Colonic mucosa (tissue), 4 donors: ENCODE measurements at regions not wholly inside any gene's neighbourhood (a gene's known extent, or its start where the extent isn't known, plus 50 kb on each side); places are given as distances from the start of the nearest gene placed in this dataset.

Experiments
- DNase-seq: peaks from one replicate; pipeline ENCODE4 v3.0.0-alpha.2; 2020
- H3K27ac ChIP-seq: fragments of 200-600 bp; one replicate; pipeline ENCODE4 v1.8.0; 2021
- H3K27me3 ChIP-seq: fragments of 200-600 bp; one replicate; pipeline ENCODE4 v1.8.0; 2021
- H3K36me3 ChIP-seq: fragments of 200-600 bp; one replicate; pipeline ENCODE4 v1.8.0; 2021
- H3K4me1 ChIP-seq: fragments of 200-600 bp; one replicate; pipeline ENCODE4 v1.8.0; 2021; ENCODE audit warnings: mild to moderate bottlenecking
- H3K4me3 ChIP-seq: fragments of 200-600 bp; one replicate; pipeline ENCODE4 v1.8.0; 2021
- H3K9ac ChIP-seq, 2 donors: one replicate each; pipeline ENCODE4 v1.7.0; 2013; ENCODE audit warnings: control low read depth in 2 of 2, low read depth in 2 of 2, low read length in 2 of 2
- H3K9me3 ChIP-seq: fragments of 200-600 bp; one replicate; pipeline ENCODE4 v1.8.0; 2021
- intact Hi-C: fragments of 100-400 bp; cut with DNase I; formaldehyde crosslinking; loops from one replicate; pipeline ENCODE4 v1.14.1; 2022
- TF ChIP-seq, protein P1 (sequence below): fragments of 200-600 bp; IDR thresholded peaks from one replicate; pipeline ENCODE4 v1.8.0; 2022; ENCODE audit warnings: antibody characterized with exemption, mild to moderate bottlenecking
- donor health status: healthy.
- donor health status: DM: no; HTN: no; CAD: no.
- donor health status: DM: no; HTN: no; CAD: no.

DNA sequence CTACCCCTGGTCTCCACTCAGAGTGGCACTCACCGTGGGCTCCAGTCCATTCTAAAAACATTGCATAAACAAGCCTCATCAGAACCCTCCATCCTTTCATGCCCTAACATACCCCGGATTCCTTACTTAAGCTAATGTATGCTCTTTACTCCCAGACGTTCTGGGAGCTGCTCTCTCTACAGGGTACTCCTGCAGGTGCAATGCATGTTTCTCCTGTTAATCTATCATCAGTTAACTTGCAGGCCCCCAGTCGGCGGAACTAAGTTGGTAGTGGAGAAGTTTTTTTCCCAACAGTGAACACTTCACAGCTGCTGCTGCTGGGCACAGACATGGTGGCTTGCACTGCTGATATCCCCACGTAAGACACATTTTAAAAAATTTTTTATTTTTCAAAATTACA, 161.6 kb upstream of the FAT1 start:
- no peak overlapping the region for H3K9ac ChIP-seq
- no peaks in the 10 kb centered on the region for H3K36me3 ChIP-seq
- DNase-seq, result no peak
- TF ChIP-seq, protein P1, sequence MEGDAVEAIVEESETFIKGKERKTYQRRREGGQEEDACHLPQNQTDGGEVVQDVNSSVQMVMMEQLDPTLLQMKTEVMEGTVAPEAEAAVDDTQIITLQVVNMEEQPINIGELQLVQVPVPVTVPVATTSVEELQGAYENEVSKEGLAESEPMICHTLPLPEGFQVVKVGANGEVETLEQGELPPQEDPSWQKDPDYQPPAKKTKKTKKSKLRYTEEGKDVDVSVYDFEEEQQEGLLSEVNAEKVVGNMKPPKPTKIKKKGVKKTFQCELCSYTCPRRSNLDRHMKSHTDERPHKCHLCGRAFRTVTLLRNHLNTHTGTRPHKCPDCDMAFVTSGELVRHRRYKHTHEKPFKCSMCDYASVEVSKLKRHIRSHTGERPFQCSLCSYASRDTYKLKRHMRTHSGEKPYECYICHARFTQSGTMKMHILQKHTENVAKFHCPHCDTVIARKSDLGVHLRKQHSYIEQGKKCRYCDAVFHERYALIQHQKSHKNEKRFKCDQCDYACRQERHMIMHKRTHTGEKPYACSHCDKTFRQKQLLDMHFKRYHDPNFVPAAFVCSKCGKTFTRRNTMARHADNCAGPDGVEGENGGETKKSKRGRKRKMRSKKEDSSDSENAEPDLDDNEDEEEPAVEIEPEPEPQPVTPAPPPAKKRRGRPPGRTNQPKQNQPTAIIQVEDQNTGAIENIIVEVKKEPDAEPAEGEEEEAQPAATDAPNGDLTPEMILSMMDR, result no peak
- no peaks in the 10 kb centered on the region for H3K27me3 ChIP-seq
- H3K27ac ChIP-seq, result no peak overlapping the region
- no peak overlapping the region for H3K4me3 ChIP-seq
- intact Hi-C loops, result no loop called here
- H3K4me1 ChIP-seq, result no peaks in the 10 kb centered on the region
- no peaks in the 10 kb centered on the region for H3K9me3 ChIP-seq

DNA sequence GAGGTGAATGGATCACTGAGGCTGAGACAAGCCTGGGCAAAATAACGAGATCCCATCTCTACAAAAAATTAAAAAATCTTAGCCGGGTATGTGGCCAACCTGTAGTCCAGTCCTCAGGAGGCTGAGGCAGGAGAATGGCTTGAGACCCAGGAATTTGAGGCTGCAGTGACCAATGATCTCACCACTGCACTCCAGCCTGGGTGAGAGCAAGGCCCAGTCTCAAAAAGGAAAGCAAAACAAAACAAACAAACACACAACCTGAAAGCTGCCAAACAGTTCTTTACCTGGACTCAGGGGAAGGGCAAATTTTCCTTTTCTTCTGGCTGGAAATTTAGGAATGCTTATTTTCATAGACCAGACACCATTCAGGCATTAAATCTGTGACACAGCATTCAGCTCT, 163.1 kb upstream of the FAT1 start:
- Histone ChIP-seq H3K27me3 (no peaks in the 10 kb centered on the region), H3K4me3 (no peak overlapping the region), H3K27ac (no peak overlapping the region), H3K9ac (no peak overlapping the region), H3K4me1 (no peaks in the 10 kb centered on the region), H3K9me3 (no peaks in the 10 kb centered on the region), H3K36me3 (no peaks in the 10 kb centered on the region)
- DNase-seq, result no peak
- intact Hi-C loops, result no loop called here
- TF ChIP-seq, protein P1, result no peak

DNA sequence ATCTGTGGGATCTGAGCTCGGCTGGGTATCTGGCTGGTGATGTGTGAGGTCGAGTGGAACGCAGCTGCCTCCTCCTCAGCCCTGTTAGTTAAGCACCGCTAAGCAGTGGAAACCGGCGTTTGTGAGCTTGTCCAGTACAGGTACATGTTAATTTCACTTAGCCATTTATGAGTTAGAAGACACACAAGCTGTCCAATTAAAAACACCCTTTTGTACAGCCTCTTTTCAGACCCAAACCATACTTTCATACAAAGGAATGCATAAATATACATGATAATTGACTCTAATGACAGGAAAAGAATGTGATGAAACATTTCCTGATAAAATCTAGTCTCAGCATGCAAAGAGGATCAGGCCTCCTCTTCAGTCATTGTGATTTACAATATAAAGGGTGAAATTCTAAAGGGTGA, 163.6 kb upstream of the FAT1 start:
- no peaks in the 10 kb centered on the region for H3K4me1 ChIP-seq
- no peaks in the 10 kb centered on the region for H3K9me3 ChIP-seq
- H3K9ac ChIP-seq, result no peak overlapping the region
- no peak overlapping the region for H3K27ac ChIP-seq
- H3K36me3 ChIP-seq, result no peaks in the 10 kb centered on the region
- no peak overlapping the region for H3K4me3 ChIP-seq
- no peaks in the 10 kb centered on the region for H3K27me3 ChIP-seq
- TF ChIP-seq, protein P1, result no peak
- DNase-seq, result no peak
- intact Hi-C loops, result no loop called here

DNA sequence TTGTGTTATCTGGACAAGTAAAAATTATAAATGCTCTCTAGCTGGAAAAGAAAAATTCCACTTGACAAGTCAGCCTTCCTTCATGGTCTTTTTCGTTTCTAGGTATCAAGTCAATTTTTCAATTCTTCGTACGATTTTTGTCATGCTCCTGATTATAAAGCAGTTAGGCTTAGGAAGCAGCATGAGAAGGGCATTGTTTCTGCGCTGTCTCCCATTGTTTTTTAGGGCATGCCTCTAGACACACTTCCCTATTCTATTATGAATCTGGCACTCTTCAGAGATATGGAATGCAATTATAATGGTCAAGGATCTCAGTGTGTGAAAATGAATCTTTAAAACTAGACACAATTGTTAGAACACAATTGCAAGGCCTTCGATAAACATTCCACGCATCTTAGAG, 164.1 kb upstream of the FAT1 start:
- Histone ChIP-seq H3K27me3 (no peaks in the 10 kb centered on the region), H3K9ac (no peak overlapping the region), H3K36me3 (no peaks in the 10 kb centered on the region), H3K4me1 (no peaks in the 10 kb centered on the region), H3K4me3 (no peak overlapping the region), H3K9me3 (no peaks in the 10 kb centered on the region), H3K27ac (no peak overlapping the region)
- no peak for DNase-seq
- TF ChIP-seq, protein P1, result no peak
- intact Hi-C loops, result no loop called here

DNA sequence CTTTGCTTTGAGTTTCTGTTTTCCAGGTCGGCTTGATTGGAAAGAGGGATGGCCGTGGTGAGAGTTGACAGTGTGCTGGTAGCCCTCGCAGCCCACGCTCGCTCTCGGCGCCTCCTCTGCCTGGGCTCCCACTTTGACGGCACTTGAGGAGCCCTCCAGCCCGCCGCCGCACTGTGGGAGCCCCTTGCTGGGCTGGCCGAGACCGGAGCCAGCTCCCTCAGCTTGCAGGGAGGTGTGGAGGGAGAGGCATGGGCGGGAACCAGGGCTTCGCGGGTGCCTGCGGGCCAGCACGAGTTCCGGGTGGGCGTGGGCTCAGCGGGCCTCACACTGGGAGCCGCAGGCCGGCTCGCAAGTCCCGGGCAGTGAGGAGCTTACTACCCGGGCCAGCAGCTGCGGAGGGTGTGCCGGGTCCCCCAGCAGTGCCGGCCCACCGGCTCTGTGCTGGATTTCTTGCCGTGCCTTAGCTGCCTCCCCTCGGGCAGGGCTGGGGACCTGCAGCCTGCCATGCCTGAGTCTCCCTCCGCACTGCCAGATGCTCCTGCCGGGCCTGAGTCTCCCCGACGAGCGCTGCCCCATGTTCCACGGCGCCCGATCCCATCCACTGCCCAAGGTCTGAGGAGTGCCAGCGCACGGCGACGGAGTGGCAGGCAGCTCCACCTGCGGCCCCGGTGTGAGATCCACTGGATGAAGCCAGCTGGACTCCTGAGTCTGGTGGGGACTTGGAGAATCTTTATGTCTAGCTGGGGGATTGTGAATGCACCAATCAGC, 166.4 kb upstream of the FAT1 start:
- H3K4me3 ChIP-seq, result no peak overlapping the region
- TF ChIP-seq, protein P1, result no peak
- H3K36me3 ChIP-seq, result no peaks in the 10 kb centered on the region
- no peak overlapping the region for H3K27ac ChIP-seq
- no peak for DNase-seq
- H3K27me3 ChIP-seq, result no peaks in the 10 kb centered on the region
- H3K9ac ChIP-seq, result no peak overlapping the region
- no peaks in the 10 kb centered on the region for H3K9me3 ChIP-seq
- no peaks in the 10 kb centered on the region for H3K4me1 ChIP-seq
- intact Hi-C loops, result no loop called here
